HG03135 (cell line): ENCODE measurements at regions not wholly inside any gene's neighbourhood (a gene's known extent, or its start where the extent isn't known, plus 50 kb on each side); places are given as distances from the start of the nearest gene placed in this dataset.

Experiments
- ATAC-seq: cut with Tn5 transposase; IDR thresholded peaks from one replicate; pipeline ENCODE4 v1.9.1; 2021; ENCODE audit warnings: mild to moderate bottlenecking, moderate library complexity; ENCODE audit not compliant: unreplicated experiment

GRCh38 chr10:78383378-78384048, 349.9 kb downstream of the RPS24 start:
- ATAC-seq, result no peak

GRCh38 chr10:78384049-78384431, 350.4 kb downstream of the RPS24 start:
- no peak for ATAC-seq

- no peak for ATAC-seq
These were observed 351.9 kb downstream of the RPS24 start for GRCh38 chr10:78385599-78385998.

GRCh38 chr10:78386509-78386908, 352.8 kb downstream of the RPS24 start:
- no peak for ATAC-seq

- ATAC-seq, result no peak
These were observed 354.8 kb downstream of the RPS24 start for GRCh38 chr10:78388331-78389050.

- no peak for ATAC-seq
These were observed 355.8 kb downstream of the RPS24 start for GRCh38 chr10:78389419-78389818.

GRCh38 chr10:78390051-78390450, 356.4 kb downstream of the RPS24 start:
- no peak for ATAC-seq

- ATAC-seq, result no peak
These were observed 357.2 kb downstream of the RPS24 start for GRCh38 chr10:78390817-78391216.

GRCh38 chr10:78391585-78391984, 357.9 kb downstream of the RPS24 start:
- no peak for ATAC-seq

- ATAC-seq, result no peak
These were observed 358.5 kb downstream of the RPS24 start for GRCh38 chr10:78392197-78392596.

- ATAC-seq, result no peak
These were observed 359.4 kb downstream of the RPS24 start for GRCh38 chr10:78393094-78393493.

GRCh38 chr10:78394047-78394446, 360.4 kb downstream of the RPS24 start:
- no peak for ATAC-seq

- no peak for ATAC-seq
These were observed 361.5 kb downstream of the RPS24 start for GRCh38 chr10:78395162-78395561.

GRCh38 chr10:78396754-78397153, 363.1 kb downstream of the RPS24 start:
- no peak for ATAC-seq

- no peak for ATAC-seq
These were observed 364.1 kb downstream of the RPS24 start for GRCh38 chr10:78397786-78398185.

- no peak for ATAC-seq
These were observed 364.7 kb downstream of the RPS24 start for GRCh38 chr10:78398382-78398781.

- no peak for ATAC-seq
These were observed 368.1 kb downstream of the RPS24 start for GRCh38 chr10:78401624-78402367.

- ATAC-seq, result no peak
These were observed 368.9 kb downstream of the RPS24 start for GRCh38 chr10:78402591-78402990.

- ATAC-seq, result no peak
These were observed 370.1 kb downstream of the RPS24 start for GRCh38 chr10:78403781-78404180.

GRCh38 chr10:78404296-78404695, 370.6 kb downstream of the RPS24 start:
- ATAC-seq, result no peak

- no peak for ATAC-seq
These were observed 371.6 kb downstream of the RPS24 start for GRCh38 chr10:78405231-78405630.

- ATAC-seq, result no peak
These were observed 372.1 kb downstream of the RPS24 start for GRCh38 chr10:78405736-78406135.
